HepG2 (cell line): ENCODE measurements at regions not wholly inside any gene's neighbourhood (a gene's known extent, or its start where the extent isn't known, plus 50 kb on each side); places are given as distances from the start of the nearest gene placed in this dataset.

Experiments
- ATAC-seq: fragments of 200-7000 bp; cut with Tn5 transposase; 3 replicates; pipeline ENCODE4 v1.9.1; 2020; ENCODE audit warnings: mild to moderate bottlenecking, moderate library complexity
- BruUV-seq: library from RNA; stranded (reverse); fragments of 400-500 nt; replicated peaks from 2 replicates; lab custom pipeline; 2021; lab: Mats Ljungman, UMichigan
- CTCF ChIA-PET: fragments of 300-600 bp; formaldehyde crosslinking; extraction: SDS; loops from one replicate; lab custom pipeline; 2021; ENCODE audit warnings: low total read pairs, inconsistent platforms, low intra/inter-chr PET ratio; lab: Yijun Ruan, JAX
- POLR2A ChIA-PET: fragments of 350-600 bp; sonication (Branson Sonifier 250); formaldehyde crosslinking; loops from one replicate; lab custom pipeline; 2020; ENCODE audit warnings: antibody characterized with exemption, inconsistent platforms; lab: Yijun Ruan, JAX
- DNase-seq: peaks from one replicate; pipeline ENCODE4 v3.0.0-alpha.2; 2015; ENCODE audit warnings: low spot score
- FAIRE-seq: peaks from 3 replicates; lab custom pipeline; 2011; peaks lifted over from hg19 to GRCh38; lab: Jason Lieb, UNC
- H2AFZ ChIP-seq: one replicate; pipeline ENCODE4 v1.6.1; 2011; ENCODE audit warnings: low read length, inconsistent platforms
- H3K27ac ChIP-seq: fragments of 300-600 bp; 3 replicates; pipeline ENCODE4 v1.8.0; 2011; ENCODE audit warnings: mixed run types, mild to moderate bottlenecking, mixed read lengths, low read length, inconsistent platforms; ENCODE audit not compliant: insufficient read depth; ENCODE audit errors: extremely low read length
- H3K27me3 ChIP-seq, 2 experiments: fragments of 200-600 bp in 1 of 2; 2 replicates in 1 of 2; 3 replicates in 1 of 2; pipeline versions ENCODE4 v1.6.0 to v1.8.0; 2011; ENCODE audit warnings: low read length in 2 of 2, mild to moderate bottlenecking in 2 of 2, moderate library complexity in 2 of 2, inconsistent platforms in 1 of 2; ENCODE audit not compliant: insufficient read depth in 2 of 2, control insufficient read depth in 1 of 2
- H3K36me3 ChIP-seq, 2 experiments: fragments of 200-600 bp in 1 of 2; replicated peaks in 1 of 2; 2 replicates in 1 of 2; 3 replicates in 1 of 2; pipeline versions ENCODE4 v1.5.1 to v1.8.0; 2011; ENCODE audit warnings: low read length in 2 of 2, inconsistent platforms in 1 of 2; ENCODE audit not compliant: insufficient read depth in 2 of 2, control insufficient read depth in 1 of 2
- H3K4me1 ChIP-seq: 2 replicates; pipeline ENCODE4 v1.5.1; 2012; ENCODE audit warnings: low read length, inconsistent platforms; ENCODE audit not compliant: insufficient read depth
- H3K4me2 ChIP-seq: 2 replicates; pipeline ENCODE4 v1.6.0; 2011; ENCODE audit warnings: low read depth, low read length, inconsistent platforms
- H3K4me3 ChIP-seq, 3 experiments: fragments of 200-600 bp in 1 of 3; sonication (generic), shearing (Covaris generic) in 1 of 3; replicated peaks in 1 of 3; 2 replicates each; pipeline ENCODE4 v1.5.1; 2011 to 2016; ENCODE audit warnings: low read length in 3 of 3, inconsistent platforms in 2 of 3, low read depth in 2 of 3, mild to moderate bottlenecking in 2 of 3, control low read depth in 1 of 3, mixed read lengths in 1 of 3; ENCODE audit not compliant: insufficient read depth in 1 of 3
- H3K79me2 ChIP-seq: one replicate; pipeline ENCODE4 v1.6.1; 2011; ENCODE audit warnings: low read length, inconsistent platforms; ENCODE audit not compliant: insufficient read depth
- H3K9ac ChIP-seq: 2 replicates; pipeline ENCODE4 v1.6.0; 2011; ENCODE audit warnings: mild to moderate bottlenecking, low read depth, low read length, inconsistent platforms; ENCODE audit not compliant: insufficient read depth
- H3K9me3 ChIP-seq: 2 replicates; pipeline ENCODE4 v1.5.1; 2012; ENCODE audit warnings: mild to moderate bottlenecking, low read length
- H4K20me1 ChIP-seq: 2 replicates; pipeline ENCODE4 v1.6.0; 2011; ENCODE audit warnings: inconsistent platforms, mild to moderate bottlenecking, low read length, moderate library complexity; ENCODE audit not compliant: insufficient read depth
- FOSL1 ChIP-seq: sonication (generic); formaldehyde crosslinking; IDR thresholded peaks from 2 replicates; pipeline ENCODE4 v1.9.0; 2021; ENCODE audit warnings: missing genetic modification reagents, borderline replicate concordance
- GABPA ChIP-seq, 2 experiments: IDR thresholded peaks; 2 replicates each; pipeline ENCODE4 v1.6.1; 2011 to 2016; ENCODE audit warnings: low read depth in 2 of 2, low read length in 1 of 2, missing biosample characterization in 1 of 2, missing genetic modification characterization in 1 of 2
- JARID2 ChIP-seq: sonication (generic); formaldehyde crosslinking; IDR thresholded peaks from 2 replicates; pipeline ENCODE4 v1.8.1; 2023; ENCODE audit warnings: missing genetic modification reagents, inconsistent platforms; ENCODE audit not compliant: insufficient replicate concordance
- KMT2A ChIP-seq: sonication (generic); formaldehyde crosslinking; IDR thresholded peaks from 2 replicates; pipeline ENCODE4 v1.4.0; 2020; ENCODE audit warnings: missing genetic modification reagents
- MAZ ChIP-seq, 2 experiments: sonication (generic) in 1 of 2; formaldehyde crosslinking in 1 of 2; IDR thresholded peaks; 2 replicates each; pipeline versions ENCODE4 v1.5.0 to v1.6.1; 2012 to 2020; ENCODE audit warnings: low read depth in 2 of 2, mild to moderate bottlenecking in 2 of 2, borderline replicate concordance in 1 of 2, improper control_type of control experiment in 1 of 2, low read length in 1 of 2, missing genetic modification reagents in 1 of 2, moderate library complexity in 1 of 2
- MIXL1 ChIP-seq: IDR thresholded peaks from 2 replicates; pipeline ENCODE4 v1.6.1; 2016
- NAIF1 ChIP-seq: sonication (generic); formaldehyde crosslinking; IDR thresholded peaks from 2 replicates; pipeline ENCODE4 v1.5.0; 2020; ENCODE audit warnings: mild to moderate bottlenecking, missing genetic modification reagents, borderline replicate concordance
- NCOR1 ChIP-seq: fragments of 200-600 bp; sonication (generic); IDR thresholded peaks from 2 replicates; pipeline ENCODE4 v1.7.0; 2017; ENCODE audit warnings: antibody characterized with exemption, low read length, borderline replicate concordance
- NFIC ChIP-seq: IDR thresholded peaks from 2 replicates; pipeline ENCODE4 v1.6.1; 2012; ENCODE audit warnings: mild to moderate bottlenecking, low read length, inconsistent platforms
- YY1 ChIP-seq: IDR thresholded peaks from 2 replicates; pipeline ENCODE4 v1.6.1; 2011; ENCODE audit warnings: low read length, low read depth, moderate library complexity, mild to moderate bottlenecking; ENCODE audit not compliant: insufficient read depth, insufficient replicate concordance
- ZC3H4 ChIP-seq: sonication (generic); formaldehyde crosslinking; IDR thresholded peaks from 2 replicates; pipeline ENCODE4 v1.4.0; 2020; ENCODE audit warnings: missing genetic modification reagents, borderline replicate concordance
- ZFX ChIP-seq: sonication (generic); formaldehyde crosslinking; IDR thresholded peaks from 2 replicates; pipeline ENCODE4 v1.4.0; 2020; ENCODE audit warnings: mild to moderate bottlenecking, low read depth, missing genetic modification reagents, moderate library complexity
- ZNF572 ChIP-seq: sonication (generic); formaldehyde crosslinking; IDR thresholded peaks from 2 replicates; pipeline ENCODE4 v1.5.1; 2020; ENCODE audit warnings: mild to moderate bottlenecking, missing genetic modification reagents
- ZSCAN29 ChIP-seq: sonication (generic); formaldehyde crosslinking; conservative IDR thresholded peaks from 2 replicates; pipeline ENCODE4 v1.4.0; 2020; ENCODE audit warnings: mild to moderate bottlenecking, missing genetic modification reagents
- ZSCAN31 ChIP-seq: sonication (generic); formaldehyde crosslinking; IDR thresholded peaks from 2 replicates; pipeline ENCODE4 v1.5.0; 2020; ENCODE audit warnings: low read depth, mild to moderate bottlenecking, missing genetic modification reagents
- WGBS: methylation state at CpG from one replicate; pipeline ENCODE4 v1.1.6; 2017; ENCODE audit warnings: low lambda C conversion rate; 5-methylcytosine and 5-hydroxymethylcytosine counted together
- in situ Hi-C: cut with HindIII; loops from 2 replicates; pipeline ENCODE4 v1.10.0; 2017; ENCODE audit warnings: low pct_unique_long_range_greater_than_20kb; ENCODE audit not compliant: extremely low pct_ligation_motif_present
- intact Hi-C: fragments of 100-400 bp; cut with micrococcal nuclease; formaldehyde crosslinking; loops from one replicate; pipeline ENCODE4 v1.10.0; 2022; ENCODE audit not compliant: unreplicated experiment
- TF ChIP-seq, protein P1 (sequence below): sonication (generic); formaldehyde crosslinking; IDR thresholded peaks from 2 replicates; pipeline ENCODE4 v1.4.0; 2020; ENCODE audit warnings: missing genetic modification reagents
- TF ChIP-seq, protein P2 (sequence below): IDR thresholded peaks from 2 replicates; pipeline ENCODE4 v1.6.1; 2016; ENCODE audit warnings: missing genetic modification reagents, missing compliant biosample characterization
- TF ChIP-seq, protein P3 (sequence below): sonication (generic); formaldehyde crosslinking; IDR thresholded peaks from 2 replicates; pipeline ENCODE4 v1.8.0; 2022; ENCODE audit warnings: missing genetic modification reagents, low read depth, mild to moderate bottlenecking, borderline replicate concordance

DNA sequence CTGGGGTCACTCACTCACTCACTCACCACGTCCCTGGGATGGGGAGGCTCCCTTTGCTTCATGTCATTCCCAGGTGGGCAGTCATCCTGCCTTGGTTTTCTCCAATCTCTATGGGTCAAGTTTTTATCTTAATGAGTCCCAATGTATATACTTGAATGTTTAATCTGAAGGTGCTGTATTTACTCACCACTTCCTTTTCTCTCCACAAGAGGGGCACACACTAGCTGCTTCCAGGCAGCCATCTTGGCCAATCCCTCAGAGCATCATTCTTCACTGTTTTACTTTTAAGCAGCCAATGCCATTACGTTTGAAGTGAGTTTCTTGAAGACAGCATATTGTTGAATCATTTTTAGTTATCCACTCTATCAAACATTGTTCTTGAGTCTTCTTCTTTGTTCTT is 153.4 kb upstream of the ARSJ start:
- Histone ChIP-seq H3K9me3 (no peaks in the 10 kb centered on the region), H3K4me1 (no peaks in the 10 kb centered on the region), H3K9ac (no peak overlapping the region), H3K27ac (no peak overlapping the region), H3K4me2 (no peak overlapping the region), H4K20me1 (no peaks in the 10 kb centered on the region), H3K79me2 (no peaks in the 10 kb centered on the region), H3K4me3 (no peak overlapping the region), H3K27me3 (no peaks in the 10 kb centered on the region; a peak in 1 of 5 replicates), H2AFZ (no peak overlapping the region), H3K36me3 (no peaks in the 10 kb centered on the region)
- no TSS peak for BruUV-seq
- WGBS = 24% methylated on average over 2 of the region's 2 CpGs
- intact Hi-C loops (loop anchor here (1.0 kb wide), 1 partner anchor 252 kb away; no protein-coding TSS in a partner anchor), in situ Hi-C loops (no loop called here)
- POLR2A ChIA-PET = no interaction called here
- CTCF ChIA-PET = no interaction called here
- FAIRE-seq (no peak), ATAC-seq (peak; percentile 61; the same call in 2 of the 3 replicates), DNase-seq (no peak)
- TF ChIP-seq YY1 (peak; percentile 68), NFIC (no peak)

DNA sequence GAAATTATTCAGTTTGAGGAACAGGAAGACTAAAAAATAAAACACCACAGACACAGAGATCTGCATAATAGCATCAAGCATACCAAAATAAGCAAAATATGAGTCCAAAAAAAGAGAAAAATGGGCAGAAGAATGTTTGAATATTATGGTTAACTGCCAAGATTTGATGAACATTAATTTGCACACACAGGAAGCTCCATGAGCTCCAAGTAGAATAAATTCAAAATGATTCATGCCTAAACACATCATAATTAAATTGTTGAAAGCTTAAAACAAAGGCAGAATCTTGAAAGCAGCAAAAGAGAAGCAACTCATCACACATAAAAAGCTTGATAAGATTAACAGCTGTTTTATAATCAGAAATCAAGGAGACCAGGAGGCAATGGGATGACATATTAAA is 156.6 kb upstream of the ARSJ start:
- FAIRE-seq = no peak
- no TSS peak for BruUV-seq
- no peak overlapping the region for H3K4me2 ChIP-seq
- H3K9me3 ChIP-seq = no peaks in the 10 kb centered on the region
- ChIA-PET CTCF (no interaction called here), POLR2A (no interaction called here)
- no peak overlapping the region for H2AFZ ChIP-seq
- no peaks in the 10 kb centered on the region for H3K4me1 ChIP-seq
- H3K36me3 ChIP-seq = no peaks in the 10 kb centered on the region
- no peak overlapping the region for H3K27ac ChIP-seq
- DNase-seq = no peak
- no peak for ATAC-seq
- H4K20me1 ChIP-seq = no peaks in the 10 kb centered on the region
- no peak overlapping the region for H3K9ac ChIP-seq
- in situ Hi-C loops (no loop called here), intact Hi-C loops (no loop called here)
- no peaks in the 10 kb centered on the region for H3K79me2 ChIP-seq
- H3K27me3 ChIP-seq = no peaks in the 10 kb centered on the region
- H3K4me3 ChIP-seq = no peak overlapping the region
- TF ChIP-seq, protein P1, sequence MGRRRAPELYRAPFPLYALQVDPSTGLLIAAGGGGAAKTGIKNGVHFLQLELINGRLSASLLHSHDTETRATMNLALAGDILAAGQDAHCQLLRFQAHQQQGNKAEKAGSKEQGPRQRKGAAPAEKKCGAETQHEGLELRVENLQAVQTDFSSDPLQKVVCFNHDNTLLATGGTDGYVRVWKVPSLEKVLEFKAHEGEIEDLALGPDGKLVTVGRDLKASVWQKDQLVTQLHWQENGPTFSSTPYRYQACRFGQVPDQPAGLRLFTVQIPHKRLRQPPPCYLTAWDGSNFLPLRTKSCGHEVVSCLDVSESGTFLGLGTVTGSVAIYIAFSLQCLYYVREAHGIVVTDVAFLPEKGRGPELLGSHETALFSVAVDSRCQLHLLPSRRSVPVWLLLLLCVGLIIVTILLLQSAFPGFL = no peak
- no peak for TF ChIP-seq GABPA (IDR thresholded peaks at IDR 0.05; ENCODE audit: low read depth, low read length)
- TF ChIP-seq GABPA (CRISPR knock-in tag; IDR thresholded peaks at IDR 0.05; ENCODE audit: low read depth) = no peak
- TF ChIP-seq, protein P2, sequence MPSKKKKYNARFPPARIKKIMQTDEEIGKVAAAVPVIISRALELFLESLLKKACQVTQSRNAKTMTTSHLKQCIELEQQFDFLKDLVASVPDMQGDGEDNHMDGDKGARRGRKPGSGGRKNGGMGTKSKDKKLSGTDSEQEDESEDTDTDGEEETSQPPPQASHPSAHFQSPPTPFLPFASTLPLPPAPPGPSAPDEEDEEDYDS (CRISPR knock-in tag) = no peak
- TF ChIP-seq JARID2 (CRISPR knock-in tag) = no peak
- TF ChIP-seq ZC3H4 (CRISPR knock-in tag) = no peak
- TF ChIP-seq, protein P3, sequence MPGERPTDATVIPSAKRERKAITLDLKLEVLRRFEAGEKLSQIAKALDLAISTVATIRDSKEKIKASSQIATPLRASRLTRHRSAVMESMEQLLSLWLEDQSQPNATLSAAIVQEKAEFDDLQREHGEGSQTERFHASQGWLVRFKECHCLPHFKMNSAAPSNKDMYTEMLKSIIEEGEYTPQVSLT (CRISPR knock-in tag) = no peak
- no peak for TF ChIP-seq NCOR1
- no peak for TF ChIP-seq MAZ (IDR thresholded peaks at IDR 0.05; ENCODE audit: borderline replicate concordance, low read depth, low read length)
- TF ChIP-seq MAZ (CRISPR knock-in tag; IDR thresholded peaks at IDR 0.05; ENCODE audit: low read depth) = no peak
- TF ChIP-seq ZFX (CRISPR knock-in tag) = no peak
- TF ChIP-seq MIXL1 (CRISPR knock-in tag) = no peak
- no peak for TF ChIP-seq FOSL1 (CRISPR knock-in tag)
- TF ChIP-seq NAIF1 = no peak
- no peak for TF ChIP-seq KMT2A
- TF ChIP-seq ZSCAN31 = no peak
- no peak for TF ChIP-seq ZSCAN29 (CRISPR knock-in tag)
- TF ChIP-seq ZNF572 = no peak
